Gastroesophageal sphincter (tissue), 3 donors: ENCODE measurements at regions not wholly inside any gene's neighbourhood (a gene's known extent, or its start where the extent isn't known, plus 50 kb on each side); places are given as distances from the start of the nearest gene placed in this dataset.

ENCODE experiments used
- CTCF ChIP-seq, 4 experiments: fragments of 200-600 bp in 2 of 4; fragments of 450-650 bp in 2 of 4; sonication (generic) in 1 of 4; IDR thresholded peaks; one replicate each; pipeline ENCODE4 v1.5.1; 2017 to 2019; ENCODE audit warnings: antibody characterized with exemption in 4 of 4, mild to moderate bottlenecking in 2 of 4, moderate library complexity in 2 of 4
- EP300 ChIP-seq: sonication (generic); formaldehyde crosslinking; IDR thresholded peaks from one replicate; pipeline ENCODE4 v1.6.1; 2017; ENCODE audit warnings: antibody characterized with exemption, mild to moderate bottlenecking
- POLR2A ChIP-seq, 2 donors: fragments of 450-650 bp; IDR thresholded peaks; one replicate each; pipeline ENCODE4 v1.6.1; 2017; ENCODE audit warnings: antibody characterized with exemption in 2 of 2, mild to moderate bottlenecking in 2 of 2, moderate library complexity in 1 of 2
- POLR2AphosphoS5 ChIP-seq: sonication (generic); formaldehyde crosslinking; IDR thresholded peaks from one replicate; pipeline ENCODE4 v1.6.1; 2017; ENCODE audit warnings: antibody characterized with exemption

- TF ChIP-seq POLR2AphosphoS5 (no peak), CTCF (IDR thresholded peaks at IDR 0.05) (no peak), POLR2A (IDR thresholded peaks at IDR 0.05) (no peak), EP300 (no peak)
Measured at GRCh38 chr4:157751631-157752030, 421.2 kb downstream of the GASK1B start.
